ENCODE measurements at regions not wholly inside any gene's neighbourhood (a gene's known extent, or its start where the extent isn't known, plus 50 kb on each side); places are given as distances from the start of the nearest gene placed in this dataset.
"Not testable (repeated sequence)": the region's sequence is repeated elsewhere in the genome, so short reads cannot be mapped to it uniquely, and the experiment has no call there.

DNA sequence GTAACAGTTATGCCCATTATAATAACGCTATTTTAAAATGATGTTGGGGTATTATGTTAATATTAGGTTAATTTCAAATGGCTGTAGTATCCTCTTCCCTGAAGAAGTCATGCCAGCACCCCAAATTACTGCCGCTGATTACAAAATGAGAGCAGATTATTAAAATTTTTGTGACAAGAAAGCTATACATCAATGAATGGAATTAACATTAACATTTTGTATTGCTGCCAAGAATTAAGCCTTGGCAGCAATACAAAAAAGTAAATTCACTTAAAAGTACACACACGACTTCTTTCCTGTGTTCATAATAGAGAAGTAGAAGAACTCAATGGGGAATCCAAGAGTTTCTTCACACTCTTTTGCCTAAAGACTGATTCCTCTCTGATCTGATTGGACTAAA is 482.8 kb downstream of the STIM2 start:
- no peak for FAIRE-seq

GRCh38 chr4:27350161-27350560 is 489.5 kb downstream of the STIM2 start:
- no peak for FAIRE-seq
- no peak for DNase-seq (ENCODE audit: insufficient read length, low spot score)

More for the DNA sequence above, 482.8 kb downstream of the STIM2 start:
- no peak for DNase-seq (ENCODE audit: insufficient read length, low spot score)

DNA sequence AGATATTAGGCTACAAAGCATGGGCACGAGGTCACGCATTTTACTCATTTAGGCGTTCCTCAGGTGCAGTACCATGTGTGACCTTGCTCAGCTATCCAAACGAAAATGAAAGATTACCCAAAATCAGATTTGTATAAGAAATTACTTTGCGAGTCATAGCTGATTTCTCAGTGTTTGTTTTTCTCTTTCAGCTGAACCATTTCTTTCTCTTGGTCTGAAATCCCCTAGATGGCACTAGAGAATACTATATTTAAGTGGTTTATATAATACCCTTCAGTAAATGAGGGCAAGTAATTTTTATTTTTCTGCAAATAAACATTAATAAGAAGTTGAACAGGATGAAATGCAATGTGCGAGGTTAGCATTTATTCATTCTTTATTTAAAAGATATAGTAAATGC is 496.6 kb downstream of the STIM2 start:
- no peak for FAIRE-seq
- DNase-seq (ENCODE audit: insufficient read length, low spot score): no peak

GRCh38 chr4:27358269-27358668 is 497.6 kb downstream of the STIM2 start:
- no peak for DNase-seq (ENCODE audit: insufficient read length, low spot score)
- no peak for FAIRE-seq

GRCh38 chr4:27360131-27360530 is 499.5 kb downstream of the STIM2 start:
- FAIRE-seq (no peak), DNase-seq (ENCODE audit: insufficient read length, low spot score) (no peak)

DNA sequence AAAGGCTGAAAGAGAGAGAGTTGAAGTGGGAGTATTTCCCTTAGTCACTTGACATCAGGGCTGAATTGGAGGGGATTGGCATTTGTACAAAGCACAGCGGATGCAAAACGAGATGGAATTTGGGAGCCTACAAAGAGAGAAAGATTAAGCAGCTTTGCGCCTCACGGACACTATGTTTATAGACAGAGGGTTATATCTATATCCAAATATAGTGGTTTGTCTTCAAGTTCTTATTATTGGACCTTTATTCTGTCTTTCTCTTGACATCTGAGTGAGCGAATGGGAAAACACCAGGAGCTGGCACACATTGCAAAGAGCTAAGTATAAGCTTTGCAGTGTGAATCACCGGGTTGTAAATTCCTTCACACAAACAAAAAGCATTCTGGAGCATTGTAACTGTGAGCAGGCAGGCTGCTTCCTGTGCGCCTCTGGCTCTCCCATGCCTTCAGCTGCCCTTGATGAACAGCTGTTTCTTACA is 500.2 kb downstream of the STIM2 start:
- FAIRE-seq: no peak
- DNase-seq (ENCODE audit: insufficient read length, low spot score): no peak

- FAIRE-seq (no peak), DNase-seq (ENCODE audit: insufficient read length, low spot score) (no peak)
Measured at GRCh38 chr4:27364509-27364908, 503.9 kb downstream of the STIM2 start.

- no peak for DNase-seq (ENCODE audit: insufficient read length, low spot score)
Measured at GRCh38 chr4:27366104-27366823, 505.6 kb downstream of the STIM2 start.

DNA sequence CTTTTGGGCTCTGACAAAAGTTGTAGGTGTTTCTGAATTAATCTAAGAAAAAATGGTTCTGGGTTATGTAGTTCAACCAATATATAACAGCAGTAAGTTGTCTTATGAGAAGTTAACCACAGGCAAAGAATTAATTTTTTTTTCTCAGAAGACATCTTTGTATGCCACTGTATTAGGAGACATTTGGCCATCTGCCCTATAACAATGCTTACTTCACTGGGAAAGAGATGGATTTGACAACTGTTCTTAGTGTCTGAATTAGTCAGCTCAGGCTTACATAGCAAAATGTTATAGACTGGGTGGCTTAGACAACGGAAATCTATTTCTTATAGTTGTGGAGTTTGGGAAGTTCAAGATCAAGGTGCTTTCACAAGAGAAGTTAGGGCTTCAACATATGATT is 508.1 kb downstream of the STIM2 start:
- DNase-seq (ENCODE audit: insufficient read length, low spot score) (no peak), FAIRE-seq (no peak)

More at GRCh38 chr4:27366104-27366823, 505.6 kb downstream of the STIM2 start:
- no peak for FAIRE-seq

DNA sequence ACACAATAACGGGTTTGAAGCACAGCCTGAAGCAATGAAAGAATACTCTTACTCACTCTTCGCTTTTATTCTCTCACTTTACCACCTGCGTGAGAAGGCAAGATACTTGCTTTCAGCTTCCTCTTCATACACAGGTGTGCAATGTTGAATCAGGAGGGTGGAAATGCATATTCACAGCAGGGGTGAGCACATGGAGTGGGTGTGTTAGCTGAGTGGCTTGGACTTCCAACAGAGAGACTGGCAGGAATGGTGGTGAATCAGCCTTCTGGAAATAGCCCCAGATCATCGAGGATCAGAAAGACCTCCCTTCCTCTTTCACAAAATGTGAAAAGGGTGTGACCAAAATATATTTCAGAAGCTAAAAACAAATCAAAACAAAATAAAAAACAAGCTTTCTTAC is 521.2 kb downstream of the STIM2 start:
- DNase-seq (ENCODE audit: insufficient read length, low spot score) (no peak), FAIRE-seq (no peak)

DNA sequence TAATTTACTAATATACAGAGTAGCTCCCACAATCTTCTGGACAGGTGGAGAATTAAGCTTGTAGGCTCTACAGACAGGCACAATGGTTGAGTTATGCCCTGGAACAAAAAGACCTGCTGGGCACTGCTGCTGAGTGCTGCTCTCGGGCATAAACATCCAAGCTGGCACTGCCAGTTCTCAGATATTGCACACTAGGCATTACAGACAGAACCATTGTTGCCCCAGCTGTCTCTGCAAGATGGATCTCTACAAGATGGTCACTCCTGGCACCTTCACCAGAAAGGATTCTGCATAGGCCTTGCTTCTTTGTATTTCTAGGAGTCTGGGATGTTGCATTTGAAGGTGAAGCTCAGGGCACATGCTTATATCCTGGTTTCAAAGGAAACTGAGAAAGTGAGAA is 527.1 kb downstream of the STIM2 start:
- no peak for FAIRE-seq
- no peak for DNase-seq (ENCODE audit: insufficient read length, low spot score)

DNA sequence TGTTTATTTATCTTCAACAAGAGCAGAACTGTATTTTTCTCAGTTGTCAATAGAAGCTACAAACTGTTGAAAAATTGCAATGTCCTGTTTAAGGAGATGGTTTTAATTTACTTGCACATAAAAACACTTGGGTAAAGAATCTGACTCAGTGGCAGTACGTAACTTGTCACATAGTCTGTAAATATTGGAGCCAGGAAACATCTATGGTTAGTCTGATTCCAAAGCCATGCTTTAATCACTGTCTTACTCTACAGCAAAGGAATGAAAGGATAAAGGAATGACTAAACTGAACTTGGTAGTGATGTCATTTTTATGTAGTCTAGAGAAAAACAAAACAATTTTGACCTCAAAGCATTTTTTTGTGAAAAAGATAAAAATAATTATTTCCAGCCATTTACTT is 537.2 kb downstream of the STIM2 start:
- FAIRE-seq (no peak), DNase-seq (ENCODE audit: insufficient read length, low spot score) (no peak)

DNA sequence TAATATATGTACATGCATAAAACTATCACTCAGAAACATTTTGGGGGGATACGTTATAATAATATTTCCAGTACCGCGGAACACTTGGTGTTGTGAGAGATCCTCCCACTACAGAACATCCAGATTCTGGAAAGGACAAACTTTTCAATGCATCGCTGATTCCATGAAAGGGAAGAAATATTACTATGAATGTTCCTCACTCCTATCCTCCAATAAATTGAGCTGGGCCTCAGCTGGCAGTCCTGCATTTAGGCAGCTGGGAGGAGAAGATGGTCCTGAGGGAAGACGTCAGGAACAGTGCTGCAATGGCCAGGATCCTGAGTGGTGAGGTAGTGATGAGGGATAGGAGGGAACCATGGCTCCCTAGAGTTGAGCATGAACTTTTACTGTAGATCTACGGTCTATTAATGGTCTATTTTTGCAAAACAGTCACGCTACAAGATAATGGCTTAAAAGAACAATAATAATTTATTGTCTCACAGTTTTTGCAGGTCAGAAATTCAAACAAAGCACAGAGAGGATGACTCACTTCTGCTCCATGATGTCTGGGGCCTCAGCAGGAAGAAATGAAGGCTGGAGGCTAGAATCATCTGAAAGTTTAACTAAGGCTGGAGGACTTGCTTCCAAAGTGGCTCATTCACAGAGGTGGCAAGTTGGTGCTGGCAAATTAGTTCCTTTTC is 538.1 kb downstream of the STIM2 start:
- DNase-seq (ENCODE audit: insufficient read length, low spot score) (no peak), FAIRE-seq (no peak)

DNA sequence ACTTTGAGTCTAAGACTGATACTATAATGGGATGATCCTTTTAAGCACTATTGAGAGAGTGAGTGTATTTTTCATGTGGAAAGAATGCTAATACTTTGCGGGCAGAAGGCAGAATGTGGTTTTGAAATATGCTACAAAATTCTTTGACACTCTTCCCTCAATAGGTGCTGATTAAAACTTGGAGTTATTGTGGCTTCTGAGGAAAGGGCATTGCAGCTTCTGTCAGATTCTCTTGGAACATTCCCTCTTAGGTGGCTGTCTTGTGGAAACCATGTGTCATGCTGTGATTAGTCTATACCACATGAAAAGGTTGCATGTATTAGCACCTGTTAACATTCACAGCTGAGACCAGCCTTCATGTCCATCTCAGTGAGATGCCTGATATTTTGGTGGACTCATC is 547.0 kb downstream of the STIM2 start:
- DNase-seq (ENCODE audit: insufficient read length, low spot score) (no peak), FAIRE-seq (no peak)

- DNase-seq (ENCODE audit: insufficient read length, low spot score): no peak
- FAIRE-seq: no peak
Measured at GRCh38 chr4:27412613-27413012, 552.0 kb downstream of the STIM2 start.

GRCh38 chr4:27414887-27415731 is 554.5 kb downstream of the STIM2 start:
- FAIRE-seq (no peak), DNase-seq (ENCODE audit: insufficient read length, low spot score) (no peak)

GRCh38 chr4:27428661-27429060 is 568.0 kb downstream of the STIM2 start:
- DNase-seq (ENCODE audit: insufficient read length, low spot score): no peak
- FAIRE-seq: no peak

- no peak for FAIRE-seq
Measured at GRCh38 chr4:27429364-27429871, 568.8 kb downstream of the STIM2 start.

GRCh38 chr4:27442146-27442545 is 581.5 kb downstream of the STIM2 start:
- no peak for DNase-seq (ENCODE audit: insufficient read length, low spot score)
- no peak for FAIRE-seq

More at GRCh38 chr4:27429364-27429871, 568.8 kb downstream of the STIM2 start:
- DNase-seq (ENCODE audit: insufficient read length, low spot score): no peak

DNA sequence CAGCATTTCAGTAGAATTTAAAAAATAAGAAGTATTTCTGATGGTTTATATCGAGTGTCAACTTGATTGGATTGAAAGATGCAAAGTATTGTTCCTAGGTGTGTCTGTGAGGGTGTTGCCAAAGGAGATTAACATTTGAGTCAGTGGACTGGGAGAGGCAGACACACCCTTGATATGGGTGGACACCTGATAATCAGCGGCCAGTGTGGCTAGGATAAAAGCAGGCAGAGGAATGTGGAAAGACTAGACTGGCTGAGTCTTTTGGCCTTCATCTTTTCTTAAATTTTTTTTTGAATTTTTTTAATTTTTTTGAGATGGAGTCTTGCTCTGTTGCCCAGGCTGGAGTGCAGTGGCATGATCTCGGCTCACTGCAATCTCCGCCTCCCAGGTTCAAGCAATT is 582.0 kb downstream of the STIM2 start:
- not testable (repeated sequence) for FAIRE-seq

GRCh38 chr4:27463816-27464215 is 603.2 kb downstream of the STIM2 start:
- FAIRE-seq (no peak), DNase-seq (ENCODE audit: insufficient read length, low spot score) (peak; percentile 2)

More for the DNA sequence above, 582.0 kb downstream of the STIM2 start:
- not testable (repeated sequence) for DNase-seq (ENCODE audit: insufficient read length, low spot score)

All from HTR-8/SVneo (cell line).